ENCODE measurements at regions not wholly inside any gene's neighbourhood (a gene's known extent, or its start where the extent isn't known, plus 50 kb on each side); places are given as distances from the start of the nearest gene placed in this dataset.

DNA sequence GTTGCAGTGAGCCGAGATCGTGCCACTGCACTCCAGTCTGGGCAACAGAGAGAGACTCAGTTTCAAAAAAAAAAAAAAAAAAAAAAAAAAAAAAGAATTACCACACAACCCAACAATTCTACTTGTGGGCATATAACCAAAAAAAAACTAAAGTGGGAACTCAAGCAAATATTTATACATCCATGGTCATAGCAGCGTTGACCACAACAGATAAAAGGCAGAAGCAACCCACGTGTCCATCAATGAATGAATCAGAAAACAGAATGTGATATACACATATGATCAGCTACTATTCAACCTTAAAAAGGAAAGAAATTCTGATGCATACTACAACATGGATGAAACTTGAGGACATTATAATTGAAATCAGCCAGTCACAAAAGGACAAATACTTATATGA, 179.3 kb upstream of the NEBL start:
- DNase-seq, result no peak

DNA sequence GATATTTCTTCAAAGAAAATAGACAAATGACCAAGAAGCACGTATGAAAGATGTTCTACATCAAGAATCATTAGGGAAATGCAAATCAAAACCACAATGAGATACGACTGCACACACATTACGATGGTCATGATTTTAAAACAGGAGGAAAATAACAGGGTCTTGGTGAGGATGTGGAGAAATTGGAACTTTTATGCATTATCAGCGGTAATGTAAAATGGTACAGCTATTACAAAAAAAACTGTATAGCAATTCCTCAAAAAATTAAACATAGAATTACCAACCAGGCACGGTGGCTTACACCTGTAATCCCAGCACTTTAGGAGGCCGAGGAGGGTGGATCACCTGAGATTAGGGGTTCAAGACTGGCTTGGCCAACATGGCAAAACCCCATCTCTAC, 178.8 kb upstream of the NEBL start:
- no peak for DNase-seq

DNA sequence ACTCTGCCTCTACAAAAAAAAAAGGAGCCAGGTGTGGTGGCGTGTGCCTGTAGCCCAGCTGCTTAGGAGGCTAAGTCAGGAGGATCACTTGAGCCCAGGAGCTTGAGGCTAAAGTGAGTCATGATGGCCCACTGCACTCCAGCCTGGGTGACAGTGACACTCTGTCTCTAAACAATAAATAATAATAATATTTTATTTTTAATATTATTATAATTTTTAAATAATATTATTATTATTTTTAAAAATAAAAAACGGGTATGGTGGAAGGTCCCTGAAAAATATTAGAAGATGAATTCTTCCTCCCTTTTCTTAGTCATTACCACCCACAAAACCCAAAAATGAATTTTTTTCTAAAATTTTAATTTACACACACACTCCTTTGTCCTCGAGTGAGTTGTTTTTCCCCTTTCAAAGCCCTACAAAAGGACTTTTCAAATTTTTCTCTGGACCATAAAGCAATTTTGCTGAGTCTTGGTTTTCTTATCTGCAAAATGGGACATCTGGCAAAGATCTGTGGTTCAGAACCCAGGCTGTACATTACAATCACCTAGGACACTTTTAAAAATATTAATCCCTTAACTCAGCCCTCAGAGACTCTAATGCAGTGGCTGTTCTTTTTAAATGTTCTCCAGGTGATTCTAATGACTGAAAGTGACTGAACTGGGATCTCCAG, 174.0 kb upstream of the NEBL start:
- DNase-seq, result no peak

- DNase-seq, result peak; percentile 70 to 78
Measured at GRCh38 chr10:21069929-21070700, 173.0 kb upstream of the NEBL start.

- DNase-seq, result peak in 1 of 2 experiments; percentile 42
Measured at GRCh38 chr10:21069278-21069677, 172.2 kb upstream of the NEBL start.

DNA sequence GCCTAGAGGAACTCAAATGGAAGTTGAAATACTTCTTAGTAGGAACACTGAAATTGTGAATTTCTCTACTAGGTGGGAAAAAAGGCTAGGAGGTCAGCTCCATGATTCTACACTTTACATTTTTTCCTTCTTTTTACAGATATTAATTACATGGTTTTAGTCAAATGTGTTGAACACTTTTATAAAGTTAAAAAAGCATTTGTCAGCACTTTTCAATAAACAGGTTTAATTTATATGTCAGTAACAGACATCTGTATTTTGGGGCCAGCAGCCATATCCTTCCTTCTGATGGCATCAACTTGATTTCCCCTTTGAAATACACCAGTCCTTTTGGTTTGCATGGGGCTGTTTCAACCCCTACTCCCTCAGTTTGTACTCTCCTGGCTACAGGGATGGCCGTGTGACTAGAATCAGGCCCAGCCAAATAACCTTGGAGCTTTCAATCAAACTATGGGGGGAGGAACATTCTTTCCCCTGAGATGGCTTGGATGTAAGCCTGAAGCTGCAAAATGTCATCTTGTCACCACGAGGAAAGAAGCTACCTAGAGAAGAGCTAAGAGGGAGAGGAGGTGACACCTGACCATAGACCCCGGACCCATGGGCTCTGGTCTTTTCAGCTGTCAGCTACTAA, 171.0 kb upstream of the NEBL start:
- DNase-seq, result no peak

DNA sequence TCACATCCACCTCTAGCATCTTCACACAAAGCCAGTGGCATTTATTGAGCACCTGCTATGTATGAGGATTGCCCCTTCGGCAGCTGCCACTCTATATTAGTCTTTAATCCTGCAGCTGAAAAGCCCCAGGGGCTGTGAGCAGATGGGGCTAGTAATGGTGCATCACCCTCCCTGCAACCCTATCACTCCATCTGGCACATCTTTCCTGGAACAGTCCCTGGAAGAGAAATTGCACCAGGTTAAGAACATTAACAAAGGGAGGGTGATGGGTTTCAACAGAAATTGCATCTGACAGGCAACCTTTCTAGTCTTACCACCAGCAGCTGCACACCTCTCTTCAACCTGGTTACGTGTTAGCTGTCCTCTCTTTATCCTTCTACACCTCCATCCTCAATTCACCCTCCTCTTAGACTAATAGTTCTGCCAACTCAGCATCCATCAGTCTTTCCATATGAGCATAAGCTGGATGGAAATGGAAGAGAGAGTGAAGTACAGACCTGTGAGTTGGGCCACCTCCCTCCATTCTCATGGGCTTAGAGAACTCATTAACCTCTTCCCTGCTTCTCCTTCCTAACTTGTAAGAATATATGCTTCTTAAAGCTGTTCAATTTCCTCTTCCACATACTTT, 168.6 kb upstream of the NEBL start:
- peak; percentile 62 to 82 for DNase-seq

DNA sequence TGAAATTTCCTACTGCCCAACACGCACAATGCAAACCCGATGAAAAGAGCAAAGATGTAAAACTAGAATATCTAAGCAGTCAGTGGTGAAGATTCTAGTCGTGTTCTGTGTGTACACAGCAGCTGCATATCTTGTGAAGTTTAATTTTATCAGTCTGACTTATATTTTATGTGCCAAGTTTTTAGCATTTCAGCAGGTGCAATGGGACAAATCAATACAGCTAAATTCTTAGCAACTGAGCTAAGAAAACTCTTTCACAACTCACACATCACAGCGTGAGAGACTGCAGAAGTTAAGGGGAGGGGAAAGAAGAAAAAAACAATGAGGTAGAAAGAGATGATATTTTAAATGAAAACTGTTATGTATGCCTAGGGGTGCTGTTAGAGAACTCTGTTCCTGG, 164.9 kb upstream of the NEBL start:
- no peak for DNase-seq

DNA sequence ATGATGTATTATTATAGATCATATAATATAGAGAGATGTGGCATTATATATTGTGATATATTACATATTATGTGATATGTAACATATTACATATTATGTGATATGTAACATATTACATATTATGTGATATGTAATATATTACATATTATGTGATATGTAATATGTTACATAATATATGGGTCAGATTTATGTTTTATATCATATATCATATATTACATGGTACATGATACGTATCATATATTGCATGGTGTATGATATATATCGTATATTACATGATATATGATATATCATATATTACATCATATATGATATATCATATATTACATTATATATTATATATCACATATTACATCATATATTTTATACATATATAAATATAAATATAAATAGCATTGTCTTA, 164.1 kb upstream of the NEBL start:
- no peak for DNase-seq

GRCh38 chr10:21060626-21061025, 163.5 kb upstream of the NEBL start:
- no peak for DNase-seq

- DNase-seq, result no peak
Measured at GRCh38 chr10:21057989-21058388, 160.9 kb upstream of the NEBL start.

DNA sequence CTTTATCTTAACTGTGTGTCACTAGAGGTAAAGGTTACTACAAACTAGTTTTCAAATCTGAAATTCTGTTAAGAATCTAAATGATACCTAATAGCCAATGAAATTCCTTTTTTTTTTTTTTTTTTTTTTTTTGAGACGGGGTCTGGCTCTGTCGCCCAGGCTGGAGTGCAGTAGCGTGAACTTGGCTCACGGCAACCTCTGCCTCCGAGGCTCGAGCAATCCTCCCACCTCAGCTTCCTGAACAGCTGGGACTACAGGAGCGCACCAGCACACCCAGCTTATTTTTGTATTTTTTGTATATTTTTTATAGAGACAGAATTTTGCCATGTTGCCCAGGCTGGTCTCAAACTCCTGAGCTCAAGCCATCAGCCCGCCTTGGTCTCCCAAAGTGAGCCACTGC, 160.3 kb upstream of the NEBL start:
- no peak for DNase-seq

GRCh38 chr10:21056461-21056860, 159.3 kb upstream of the NEBL start:
- no peak for DNase-seq

DNA sequence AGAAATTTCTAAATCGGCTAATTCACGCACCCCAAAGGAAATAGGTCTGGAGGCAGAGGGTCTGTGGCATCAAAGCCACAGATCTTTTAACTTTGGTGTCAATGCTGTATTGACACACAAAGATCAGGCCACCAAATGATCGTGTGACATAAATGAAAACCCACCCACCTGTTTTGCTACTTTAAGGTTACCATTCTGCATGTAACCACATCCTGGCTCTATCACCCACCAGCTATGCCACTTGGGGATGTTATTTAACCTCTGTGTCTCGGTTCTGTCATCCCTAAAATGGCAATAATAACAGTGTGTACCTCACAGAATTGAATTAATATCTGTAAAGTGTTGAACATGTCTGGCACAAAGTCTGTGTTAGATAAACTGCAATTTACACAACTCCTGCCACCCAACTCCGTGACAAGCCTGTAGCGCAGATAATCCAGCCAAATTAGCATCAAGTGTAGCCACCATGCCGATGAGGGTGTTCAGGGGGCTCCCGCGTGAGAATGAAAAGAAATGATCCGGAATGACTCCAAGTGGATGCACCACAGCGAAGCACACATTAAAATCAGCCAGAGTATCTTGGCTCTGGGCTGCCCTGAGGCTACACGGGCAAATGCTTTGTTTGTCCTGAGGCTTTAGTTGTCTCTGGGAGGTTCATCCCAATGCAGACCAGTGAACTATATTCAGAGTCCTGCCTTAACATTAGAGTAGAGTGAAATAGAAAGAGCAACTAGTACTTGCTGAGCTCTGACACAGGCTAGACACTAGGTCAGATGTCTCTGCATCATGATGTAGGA, 158.4 kb upstream of the NEBL start:
- DNase-seq, result no peak

DNA sequence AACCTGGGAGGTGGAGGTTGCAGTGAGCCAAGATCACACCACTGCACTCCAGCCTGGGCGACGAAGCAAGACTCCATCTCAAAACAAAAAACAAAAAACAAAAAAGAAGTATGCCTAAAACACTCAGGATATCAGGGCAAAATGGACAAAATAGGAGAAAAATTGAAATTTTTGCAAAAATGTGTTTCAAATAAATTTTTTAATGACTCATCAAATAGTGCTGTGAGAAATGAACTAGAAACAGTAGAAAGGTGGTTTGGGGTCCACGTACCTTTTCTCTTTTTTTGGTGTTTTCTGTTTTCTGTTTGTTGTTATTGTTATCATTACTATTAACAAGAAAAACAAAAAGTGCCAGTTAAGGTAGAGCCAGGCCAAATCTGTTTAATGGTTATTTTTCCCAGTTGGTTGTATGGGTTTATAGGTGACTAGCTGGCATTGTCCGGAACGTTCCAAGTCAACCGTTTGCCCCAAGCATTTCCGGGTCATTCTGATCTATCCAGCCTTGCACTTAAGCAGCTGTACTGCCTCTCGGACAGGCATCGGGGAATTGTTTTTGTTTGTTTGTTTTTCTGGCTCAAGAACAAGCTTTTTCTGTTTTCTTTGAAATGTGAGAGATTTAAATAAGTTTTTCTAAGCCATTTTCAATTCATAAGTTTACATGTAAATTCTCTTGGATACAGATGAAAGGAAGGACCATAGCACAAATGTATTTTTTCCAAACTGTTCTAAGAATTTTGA, 157.0 kb upstream of the NEBL start:
- no peak for DNase-seq

DNA sequence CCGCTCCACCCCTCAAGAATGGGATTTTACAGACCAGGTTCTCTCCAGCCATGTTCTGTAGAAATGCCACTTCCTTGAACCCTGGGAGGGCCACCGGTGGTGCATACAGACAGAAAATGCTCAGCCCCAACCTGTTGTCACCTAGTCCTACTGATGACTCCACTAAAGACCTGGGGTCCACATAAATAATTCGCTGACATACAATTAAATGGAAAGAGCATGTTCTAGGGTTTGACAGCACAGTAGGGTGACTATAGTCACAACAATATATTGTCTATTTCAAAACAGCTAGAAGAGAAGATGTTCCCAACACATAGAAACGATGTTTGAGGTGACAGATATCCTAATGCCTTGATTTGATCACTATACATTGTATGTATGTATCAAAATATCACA, 155.6 kb upstream of the NEBL start:
- DNase-seq, result no peak

GRCh38 chr10:21052072-21052708, 155.1 kb upstream of the NEBL start:
- DNase-seq, result no peak

- DNase-seq, result no peak
Measured at GRCh38 chr10:21049482-21049881, 152.4 kb upstream of the NEBL start.

GRCh38 chr10:21048068-21048467, 151.0 kb upstream of the NEBL start:
- DNase-seq, result no peak

- DNase-seq, result no peak
Measured at GRCh38 chr10:21047511-21047910, 150.4 kb upstream of the NEBL start.

GRCh38 chr10:21047096-21047495, 150.0 kb upstream of the NEBL start:
- no peak for DNase-seq

GRCh38 chr10:21043044-21043443, 145.9 kb upstream of the NEBL start:
- no peak for DNase-seq

All from NCI-H524 (cell line).